ENCODE measurements at regions not wholly inside any gene's neighbourhood (a gene's known extent, or its start where the extent isn't known, plus 50 kb on each side); places are given as distances from the start of the nearest gene placed in this dataset.

DNA sequence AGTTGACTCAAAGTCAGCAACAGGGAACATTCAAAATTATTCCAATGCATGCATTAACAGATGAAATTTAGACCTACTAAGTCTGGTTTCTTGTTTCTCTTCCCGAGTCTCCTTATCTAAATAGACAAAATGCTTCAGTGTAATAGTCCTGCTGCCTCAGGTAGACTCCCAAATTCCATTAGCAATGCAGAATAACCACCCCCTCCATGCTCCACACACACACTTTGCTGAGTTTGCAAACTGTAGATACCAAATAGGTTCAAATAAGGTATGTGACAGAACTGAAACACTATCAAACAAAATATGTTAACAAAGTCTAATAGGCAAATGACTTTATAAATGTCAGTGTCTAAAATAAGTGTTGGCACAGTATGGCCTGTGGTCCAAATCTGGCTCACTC is 451.1 kb upstream of the SOX5 start (continued):
- TF ChIP-seq HSF4 (CRISPR knock-in tag; IDR thresholded peaks at IDR 0.05; ENCODE audit: borderline replicate concordance) (no peak), IRF2 (CRISPR knock-in tag; IDR thresholded peaks at IDR 0.05) (no peak)
- TF ChIP-seq, protein P1, sequence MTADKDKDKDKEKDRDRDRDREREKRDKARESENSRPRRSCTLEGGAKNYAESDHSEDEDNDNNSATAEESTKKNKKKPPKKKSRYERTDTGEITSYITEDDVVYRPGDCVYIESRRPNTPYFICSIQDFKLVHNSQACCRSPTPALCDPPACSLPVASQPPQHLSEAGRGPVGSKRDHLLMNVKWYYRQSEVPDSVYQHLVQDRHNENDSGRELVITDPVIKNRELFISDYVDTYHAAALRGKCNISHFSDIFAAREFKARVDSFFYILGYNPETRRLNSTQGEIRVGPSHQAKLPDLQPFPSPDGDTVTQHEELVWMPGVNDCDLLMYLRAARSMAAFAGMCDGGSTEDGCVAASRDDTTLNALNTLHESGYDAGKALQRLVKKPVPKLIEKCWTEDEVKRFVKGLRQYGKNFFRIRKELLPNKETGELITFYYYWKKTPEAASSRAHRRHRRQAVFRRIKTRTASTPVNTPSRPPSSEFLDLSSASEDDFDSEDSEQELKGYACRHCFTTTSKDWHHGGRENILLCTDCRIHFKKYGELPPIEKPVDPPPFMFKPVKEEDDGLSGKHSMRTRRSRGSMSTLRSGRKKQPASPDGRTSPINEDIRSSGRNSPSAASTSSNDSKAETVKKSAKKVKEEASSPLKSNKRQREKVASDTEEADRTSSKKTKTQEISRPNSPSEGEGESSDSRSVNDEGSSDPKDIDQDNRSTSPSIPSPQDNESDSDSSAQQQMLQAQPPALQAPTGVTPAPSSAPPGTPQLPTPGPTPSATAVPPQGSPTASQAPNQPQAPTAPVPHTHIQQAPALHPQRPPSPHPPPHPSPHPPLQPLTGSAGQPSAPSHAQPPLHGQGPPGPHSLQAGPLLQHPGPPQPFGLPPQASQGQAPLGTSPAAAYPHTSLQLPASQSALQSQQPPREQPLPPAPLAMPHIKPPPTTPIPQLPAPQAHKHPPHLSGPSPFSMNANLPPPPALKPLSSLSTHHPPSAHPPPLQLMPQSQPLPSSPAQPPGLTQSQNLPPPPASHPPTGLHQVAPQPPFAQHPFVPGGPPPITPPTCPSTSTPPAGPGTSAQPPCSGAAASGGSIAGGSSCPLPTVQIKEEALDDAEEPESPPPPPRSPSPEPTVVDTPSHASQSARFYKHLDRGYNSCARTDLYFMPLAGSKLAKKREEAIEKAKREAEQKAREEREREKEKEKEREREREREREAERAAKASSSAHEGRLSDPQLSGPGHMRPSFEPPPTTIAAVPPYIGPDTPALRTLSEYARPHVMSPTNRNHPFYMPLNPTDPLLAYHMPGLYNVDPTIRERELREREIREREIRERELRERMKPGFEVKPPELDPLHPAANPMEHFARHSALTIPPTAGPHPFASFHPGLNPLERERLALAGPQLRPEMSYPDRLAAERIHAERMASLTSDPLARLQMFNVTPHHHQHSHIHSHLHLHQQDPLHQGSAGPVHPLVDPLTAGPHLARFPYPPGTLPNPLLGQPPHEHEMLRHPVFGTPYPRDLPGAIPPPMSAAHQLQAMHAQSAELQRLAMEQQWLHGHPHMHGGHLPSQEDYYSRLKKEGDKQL (CRISPR knock-in tag; IDR thresholded peaks at IDR 0.05; ENCODE audit: borderline replicate concordance), result no peak

DNA sequence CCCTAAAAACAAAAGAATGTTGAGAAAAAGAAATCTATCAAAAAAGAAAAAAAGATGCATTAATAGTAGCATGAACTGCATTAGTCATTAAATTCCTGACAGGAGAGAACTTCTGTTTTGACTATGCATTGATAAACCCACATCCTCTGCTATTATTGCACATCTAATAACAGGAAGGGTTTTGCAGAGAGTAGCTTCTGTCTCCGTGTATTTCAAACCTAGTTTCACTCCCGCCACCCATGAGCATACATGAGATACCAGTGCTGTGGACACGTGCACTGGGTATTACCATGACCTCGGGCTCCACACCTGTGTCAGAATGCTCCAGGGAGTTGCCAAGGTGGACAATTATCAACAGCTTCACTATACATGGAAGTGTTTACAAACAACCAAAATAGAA is 449.1 kb upstream of the SOX5 start:
- Histone ChIP-seq H3K4me1 (replicated peaks in 1 of 2; ENCODE audit: control insufficient read depth in 2 of 2, insufficient read depth in 2 of 2, low read length in 2 of 2) (no peaks in the 10 kb centered on the region), H3K9me3 (replicated peaks; ENCODE audit: control insufficient read depth, insufficient read depth, low read depth, low read length) (no peaks in the 10 kb centered on the region), H3K4me2 (ENCODE audit: insufficient read depth, low read length) (no peak overlapping the region), H2AFZ (ENCODE audit: low read depth, low read length) (no peak overlapping the region), H3K9ac (ENCODE audit: insufficient read depth in 1 of 2, low read depth in 2 of 2, low read length in 2 of 2) (no peak overlapping the region), H3K27me3 (ENCODE audit: control insufficient read depth in 2 of 2, insufficient read depth in 2 of 2, low read length in 2 of 2) (peaks cover 3 to 7% of the 10 kb centered on the region in 2 experiments; a peak in 3 of 5 replicates), H3K4me3 (no peak overlapping the region), H3K79me2 (ENCODE audit: control insufficient read depth, insufficient read depth, low read length) (no peaks in the 10 kb centered on the region), H3K9me1 (ENCODE audit: control insufficient read depth, insufficient read depth, low read length) (no peaks in the 10 kb centered on the region), H3K27ac (ENCODE audit: extremely low read depth, low read depth, low read length) (no peak overlapping the region), H4K20me1 (replicated peaks; ENCODE audit: control insufficient read depth, insufficient read depth, low read length) (no peaks in the 10 kb centered on the region), H3K36me3 (ENCODE audit: control insufficient read depth, insufficient read depth, low read length) (no peaks in the 10 kb centered on the region)
- intact Hi-C loops (cut with micrococcal nuclease) (no loop called here), in situ Hi-C loops (cut with MboI) (no loop called here)
- no peak for ATAC-seq
- no peak for FAIRE-seq
- TF ChIP-seq KLF6 (CRISPR knock-in tag; IDR thresholded peaks at IDR 0.05; ENCODE audit: borderline replicate concordance) (no peak), MAFG (tag; conservative IDR thresholded peaks at IDR 0.05) (no peak), PHF8 (IDR thresholded peaks at IDR 0.05; ENCODE audit: borderline replicate concordance, low read length) (no peak), PHB2 (IDR thresholded peaks at IDR 0.05; ENCODE audit: low read depth) (no peak), BACH1 (tag; IDR thresholded peaks at IDR 0.05) (no peak)
- TF ChIP-seq, protein P2, sequence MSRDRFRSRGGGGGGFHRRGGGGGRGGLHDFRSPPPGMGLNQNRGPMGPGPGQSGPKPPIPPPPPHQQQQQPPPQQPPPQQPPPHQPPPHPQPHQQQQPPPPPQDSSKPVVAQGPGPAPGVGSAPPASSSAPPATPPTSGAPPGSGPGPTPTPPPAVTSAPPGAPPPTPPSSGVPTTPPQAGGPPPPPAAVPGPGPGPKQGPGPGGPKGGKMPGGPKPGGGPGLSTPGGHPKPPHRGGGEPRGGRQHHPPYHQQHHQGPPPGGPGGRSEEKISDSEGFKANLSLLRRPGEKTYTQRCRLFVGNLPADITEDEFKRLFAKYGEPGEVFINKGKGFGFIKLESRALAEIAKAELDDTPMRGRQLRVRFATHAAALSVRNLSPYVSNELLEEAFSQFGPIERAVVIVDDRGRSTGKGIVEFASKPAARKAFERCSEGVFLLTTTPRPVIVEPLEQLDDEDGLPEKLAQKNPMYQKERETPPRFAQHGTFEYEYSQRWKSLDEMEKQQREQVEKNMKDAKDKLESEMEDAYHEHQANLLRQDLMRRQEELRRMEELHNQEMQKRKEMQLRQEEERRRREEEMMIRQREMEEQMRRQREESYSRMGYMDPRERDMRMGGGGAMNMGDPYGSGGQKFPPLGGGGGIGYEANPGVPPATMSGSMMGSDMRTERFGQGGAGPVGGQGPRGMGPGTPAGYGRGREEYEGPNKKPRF (IDR thresholded peaks at IDR 0.05; ENCODE audit: low read depth, low read length), result no peak
- TF ChIP-seq, protein P3, sequence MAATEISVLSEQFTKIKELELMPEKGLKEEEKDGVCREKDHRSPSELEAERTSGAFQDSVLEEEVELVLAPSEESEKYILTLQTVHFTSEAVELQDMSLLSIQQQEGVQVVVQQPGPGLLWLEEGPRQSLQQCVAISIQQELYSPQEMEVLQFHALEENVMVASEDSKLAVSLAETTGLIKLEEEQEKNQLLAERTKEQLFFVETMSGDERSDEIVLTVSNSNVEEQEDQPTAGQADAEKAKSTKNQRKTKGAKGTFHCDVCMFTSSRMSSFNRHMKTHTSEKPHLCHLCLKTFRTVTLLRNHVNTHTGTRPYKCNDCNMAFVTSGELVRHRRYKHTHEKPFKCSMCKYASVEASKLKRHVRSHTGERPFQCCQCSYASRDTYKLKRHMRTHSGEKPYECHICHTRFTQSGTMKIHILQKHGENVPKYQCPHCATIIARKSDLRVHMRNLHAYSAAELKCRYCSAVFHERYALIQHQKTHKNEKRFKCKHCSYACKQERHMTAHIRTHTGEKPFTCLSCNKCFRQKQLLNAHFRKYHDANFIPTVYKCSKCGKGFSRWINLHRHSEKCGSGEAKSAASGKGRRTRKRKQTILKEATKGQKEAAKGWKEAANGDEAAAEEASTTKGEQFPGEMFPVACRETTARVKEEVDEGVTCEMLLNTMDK (IDR thresholded peaks at IDR 0.05; ENCODE audit: borderline replicate concordance, insufficient read depth, low read depth, low read length, poor library complexity, severe bottlenecking), result no peak
- BruUV-seq (replicated peaks), result no TSS peak
- WGBS (ENCODE audit: insufficient coverage, low coverage, missing lambda C conversion rate), result 0% methylated on average over 4 of the region's 4 CpGs
- ChIA-PET POLR2A (no interaction called here), CTCF (ENCODE audit: low intra/inter-chr PET ratio) (interaction anchor here (0.6 kb wide), 1 partner anchor 10 kb away, joined by 3 read pairs; no protein-coding TSS in a partner anchor)
- no peak for DNase-seq (ENCODE audit: extremely low read depth in 1 of 4, low spot score in 3 of 4)
